Stimulated activated naive CD4-positive, alpha-beta T cell (primary cell): ENCODE measurements at regions not wholly inside any gene's neighbourhood (a gene's known extent, or its start where the extent isn't known, plus 50 kb on each side); places are given as distances from the start of the nearest gene placed in this dataset.
"Not testable (repeated sequence)": the region's sequence is repeated elsewhere in the genome, so short reads cannot be mapped to it uniquely, and the experiment has no call there.

Source experiments
- DNase-seq, 6 experiments: peaks; one replicate each; lab custom pipeline; 2025; lab: John Stamatoyannopoulos, UW

DNA sequence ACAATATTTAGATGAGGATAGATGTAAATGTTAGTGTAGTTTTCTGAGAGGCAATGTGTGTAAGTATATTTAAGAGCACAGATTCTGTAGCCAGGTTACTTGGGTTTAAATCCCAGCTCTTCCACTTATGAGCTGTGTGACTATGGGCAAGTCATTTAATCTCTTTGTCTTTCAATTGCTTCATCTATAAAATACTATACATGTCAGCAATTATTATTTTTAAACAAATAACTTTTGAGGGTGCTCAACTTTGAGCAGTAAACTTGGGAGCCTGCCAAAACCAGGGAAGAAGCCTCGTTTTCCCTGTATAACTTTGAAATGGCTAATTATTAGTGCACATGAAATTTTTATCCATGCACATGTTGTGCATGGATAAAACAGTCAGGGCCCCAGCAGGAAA lies 222.8 kb downstream of the FOXD2 start:
- DNase-seq, result no peak

DNA sequence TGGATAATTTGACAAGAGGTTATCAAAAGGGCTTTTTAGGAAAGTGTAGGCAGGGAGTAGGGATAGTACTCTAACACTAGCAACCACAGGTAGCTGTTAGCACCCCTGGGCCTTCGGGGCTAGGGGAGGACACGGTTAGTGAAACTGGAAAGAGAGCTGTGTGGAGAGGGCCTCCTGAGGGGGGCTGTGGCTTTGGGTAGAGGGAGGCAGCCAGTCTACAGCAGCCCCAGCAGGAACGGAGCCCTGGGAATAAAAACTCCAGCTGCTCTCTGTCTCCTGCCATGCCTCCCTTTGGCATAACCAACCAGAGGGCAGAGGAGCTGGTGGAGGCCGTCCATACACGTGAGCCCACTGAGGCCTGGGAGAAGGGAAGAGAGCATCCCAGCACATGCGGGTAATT lies 223.2 kb downstream of the FOXD2 start:
- no peak for DNase-seq

- no peak for DNase-seq
These were observed 224.2 kb downstream of the FOXD2 start for GRCh38 chr1:47662068-47662467.

GRCh38 chr1:47663286-47663685 lies 225.4 kb downstream of the FOXD2 start:
- DNase-seq, result no peak

DNA sequence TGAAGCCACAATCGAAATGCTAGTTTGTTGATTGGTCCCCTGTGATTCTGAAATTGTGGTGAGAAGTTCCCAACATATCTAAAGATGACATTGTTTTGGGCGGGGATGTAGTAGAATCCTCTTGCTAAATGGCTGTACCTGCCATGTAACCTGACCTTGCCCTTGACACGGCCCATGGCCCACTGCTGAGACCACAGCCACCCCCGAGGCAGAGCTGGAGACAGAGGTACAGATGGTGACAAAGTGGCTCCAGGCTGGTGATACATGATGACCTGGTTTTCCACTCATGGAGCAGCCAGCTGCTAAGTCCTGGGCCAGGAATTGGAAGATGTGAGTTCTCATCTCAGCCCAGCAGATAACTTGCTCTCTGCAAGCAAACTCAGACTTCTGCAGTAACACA lies 226.5 kb downstream of the FOXD2 start:
- no peak for DNase-seq

- not testable (repeated sequence) for DNase-seq
These were observed 227.1 kb downstream of the FOXD2 start for GRCh38 chr1:47664896-47665295.

DNA sequence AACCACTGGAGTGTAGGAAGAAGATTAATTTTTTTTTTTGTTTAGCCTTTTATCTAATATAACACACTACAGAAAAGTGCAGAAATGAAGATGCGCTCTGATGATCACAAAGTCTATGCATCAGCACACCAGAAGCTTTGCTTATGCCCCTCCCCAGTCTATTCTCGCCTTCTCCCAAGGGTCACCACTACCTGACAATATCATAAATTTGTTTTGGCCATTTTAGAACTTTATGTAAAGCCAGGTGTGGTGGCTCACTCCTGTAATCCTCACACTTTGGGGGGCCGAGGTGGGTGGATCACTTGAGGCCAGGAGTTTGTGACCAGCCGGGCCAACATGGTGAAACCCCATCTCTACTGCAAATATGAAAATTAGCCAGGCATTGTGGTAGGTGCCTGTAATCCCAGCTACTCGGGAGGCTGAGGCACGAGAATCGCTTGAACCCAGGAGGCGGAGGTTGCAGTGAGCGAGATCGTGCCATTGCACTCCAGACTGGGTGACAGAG lies 231.3 kb downstream of the FOXD2 start:
- no peak for DNase-seq

- no peak for DNase-seq
These were observed 234.8 kb downstream of the FOXD2 start for GRCh38 chr1:47672622-47673021.

- DNase-seq, result no peak
These were observed 236.3 kb downstream of the FOXD2 start for GRCh38 chr1:47674189-47674588.

DNA sequence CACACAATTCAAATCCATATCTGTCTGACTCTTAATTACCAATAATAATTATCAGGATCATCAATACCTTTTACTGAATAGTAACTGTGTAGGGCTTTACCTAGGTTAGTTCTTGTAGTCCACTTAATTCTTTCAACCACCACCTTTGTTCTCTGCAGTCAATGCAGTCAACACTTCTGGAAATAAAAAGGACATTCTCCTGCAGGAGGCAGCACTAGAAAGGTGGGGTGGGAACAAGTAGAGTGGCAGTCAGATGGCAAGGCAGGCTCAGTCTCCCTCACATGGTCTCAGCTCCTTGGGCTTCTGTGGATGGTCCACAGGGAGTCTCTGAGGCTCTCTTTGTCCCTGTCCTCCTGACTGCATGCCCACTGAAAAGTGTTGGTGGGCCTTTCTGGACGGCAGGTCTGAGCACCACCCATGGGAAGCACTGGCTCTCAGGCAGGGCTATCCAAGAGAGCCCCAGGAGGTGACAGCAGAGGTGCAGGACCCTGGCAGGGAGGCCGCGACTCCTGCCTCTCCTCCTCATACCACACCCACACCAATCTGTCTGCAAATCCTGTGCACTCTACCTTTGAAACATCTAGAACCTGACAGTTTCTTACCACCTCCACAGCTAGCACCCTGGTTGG lies 237.3 kb downstream of the FOXD2 start:
- no peak for DNase-seq

DNA sequence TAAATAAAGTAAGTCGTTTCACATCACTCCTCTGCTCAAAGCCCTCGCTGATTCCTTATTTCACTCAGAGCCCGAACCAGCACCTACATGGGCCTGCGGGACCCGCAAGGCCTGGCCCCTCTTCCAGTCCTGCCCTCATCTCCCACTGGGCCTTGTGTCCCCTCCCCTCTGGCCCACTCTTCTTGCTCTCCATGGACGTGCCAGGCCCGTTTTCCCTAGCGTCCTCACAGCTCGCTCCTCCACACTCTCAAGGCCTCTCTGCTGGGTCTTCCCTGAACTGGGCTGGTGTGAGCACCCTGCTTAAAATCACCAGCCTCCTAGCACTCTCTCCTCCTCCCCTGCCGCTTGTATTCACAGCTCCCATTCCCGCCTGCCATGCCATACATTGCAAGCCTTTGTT lies 237.9 kb downstream of the FOXD2 start:
- DNase-seq, result no peak

DNA sequence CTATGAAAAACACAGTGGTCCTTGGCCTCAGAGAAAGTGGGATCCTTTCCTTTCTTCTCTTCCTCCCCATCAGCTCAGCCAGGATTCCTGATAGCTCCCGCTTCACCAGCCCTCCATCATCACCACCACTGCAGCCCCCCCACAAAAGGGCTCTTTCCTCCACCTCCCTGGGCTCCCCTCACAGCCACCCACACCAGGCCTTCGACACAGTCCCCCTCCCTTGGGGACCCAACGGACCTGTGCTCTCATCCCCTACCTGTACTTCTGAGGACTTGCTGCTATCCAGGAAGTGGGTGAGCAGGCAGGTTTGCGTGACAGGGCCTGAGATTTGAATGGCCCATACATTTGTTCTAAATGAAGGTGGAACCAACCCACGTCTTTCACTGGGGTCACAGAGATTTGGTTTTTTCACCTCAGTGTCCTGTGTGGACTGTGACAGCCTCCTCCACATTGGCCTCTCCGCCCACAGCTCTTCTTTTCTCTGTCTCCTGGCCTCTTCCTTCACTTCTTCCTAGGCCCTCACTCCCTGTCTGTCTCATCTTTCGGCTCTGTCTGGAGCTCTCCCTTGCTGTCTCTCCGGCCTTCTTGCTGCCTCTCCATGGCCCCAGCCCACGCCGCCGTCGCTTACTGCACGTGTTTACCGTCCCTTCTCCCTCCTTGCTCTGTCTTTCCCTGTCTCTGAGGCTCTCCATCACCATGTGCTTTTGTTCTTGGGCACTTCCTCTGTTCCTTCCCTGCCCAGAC lies 238.6 kb downstream of the FOXD2 start:
- DNase-seq, result no peak

DNA sequence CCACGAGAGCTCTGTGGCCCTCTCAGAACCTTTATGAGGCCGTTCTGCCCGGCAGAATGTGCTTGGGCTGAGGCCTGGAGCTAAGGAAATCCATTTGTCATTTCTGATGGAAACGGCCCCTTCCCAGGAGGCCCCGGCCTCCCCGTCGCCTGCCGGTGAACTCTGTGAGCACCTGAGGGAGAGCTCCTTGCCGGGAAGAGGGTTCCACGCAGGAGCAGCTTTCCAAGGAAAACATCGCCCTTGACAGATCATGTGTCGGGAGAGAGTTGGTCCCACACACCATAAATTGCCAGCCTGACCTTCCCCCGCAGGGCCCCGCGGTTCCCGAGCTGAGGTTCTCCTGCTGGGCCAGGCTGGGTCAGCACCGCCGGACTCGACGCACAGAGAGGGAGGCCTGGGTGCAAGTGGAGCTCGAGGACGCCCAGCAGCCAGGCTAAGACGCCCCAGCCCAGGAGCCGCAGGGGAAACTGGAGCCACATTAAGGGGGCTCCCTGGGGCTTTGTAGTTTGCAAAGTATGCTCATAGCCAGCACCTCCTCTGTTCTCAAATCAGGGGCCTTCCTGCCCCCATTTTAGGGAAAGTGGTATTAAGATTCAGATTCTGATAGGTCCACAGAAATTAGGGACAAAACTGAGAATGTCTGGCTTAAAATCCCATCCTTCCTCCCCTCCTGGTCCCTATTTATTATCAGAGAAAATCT lies 239.5 kb downstream of the FOXD2 start:
- DNase-seq, result no peak

DNA sequence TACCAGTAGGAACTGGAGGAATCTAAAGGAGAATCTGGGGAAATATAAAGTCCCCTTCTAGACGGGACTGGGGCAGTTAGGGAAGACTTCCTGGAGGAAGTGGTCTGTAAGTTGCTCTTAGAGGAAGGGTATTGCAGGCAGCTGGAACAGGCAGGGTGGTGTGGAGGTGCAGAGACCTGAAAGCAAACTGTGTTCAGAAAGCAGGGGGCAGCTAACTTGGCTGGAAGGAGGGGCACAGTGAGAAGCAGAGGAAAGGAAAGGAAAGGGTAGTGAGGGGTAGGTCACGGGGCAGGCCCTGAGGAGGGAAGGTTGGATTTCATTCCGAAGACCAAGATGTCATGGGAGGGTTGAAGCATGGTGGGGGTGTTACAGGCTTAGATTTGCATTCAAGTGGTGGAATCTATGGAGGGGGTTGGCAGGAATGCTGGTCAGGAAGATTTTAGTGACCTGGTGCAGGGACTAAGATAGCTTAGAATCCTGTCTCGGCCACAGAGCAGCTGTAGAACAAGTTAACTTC lies 240.7 kb downstream of the FOXD2 start:
- no peak for DNase-seq

DNA sequence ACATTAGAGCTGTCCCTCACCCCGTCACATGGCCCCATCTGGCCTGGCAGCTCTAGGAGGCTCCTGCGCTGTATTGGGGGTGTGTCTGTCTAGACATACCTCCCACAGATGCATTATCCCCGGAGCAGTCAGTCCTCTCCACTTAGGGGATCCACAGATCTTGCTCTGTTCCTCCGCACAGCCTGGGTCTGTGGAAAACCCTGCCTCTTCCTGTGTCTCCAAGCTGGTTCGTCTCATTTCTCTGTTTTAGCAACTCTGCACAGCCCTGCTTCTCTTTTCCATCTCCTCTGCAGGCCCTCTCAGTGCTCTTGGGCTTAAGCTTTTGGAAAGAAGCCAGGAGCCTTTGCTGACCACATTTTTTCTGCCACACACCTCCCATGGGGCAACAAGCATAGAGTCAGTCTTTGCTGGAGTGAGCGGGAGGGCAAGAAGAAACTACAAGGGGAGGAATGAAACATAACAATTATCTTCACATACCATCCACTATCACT lies 241.5 kb downstream of the FOXD2 start:
- DNase-seq, result no peak

GRCh38 chr1:47679826-47680225 lies 242.0 kb downstream of the FOXD2 start:
- DNase-seq, result no peak

DNA sequence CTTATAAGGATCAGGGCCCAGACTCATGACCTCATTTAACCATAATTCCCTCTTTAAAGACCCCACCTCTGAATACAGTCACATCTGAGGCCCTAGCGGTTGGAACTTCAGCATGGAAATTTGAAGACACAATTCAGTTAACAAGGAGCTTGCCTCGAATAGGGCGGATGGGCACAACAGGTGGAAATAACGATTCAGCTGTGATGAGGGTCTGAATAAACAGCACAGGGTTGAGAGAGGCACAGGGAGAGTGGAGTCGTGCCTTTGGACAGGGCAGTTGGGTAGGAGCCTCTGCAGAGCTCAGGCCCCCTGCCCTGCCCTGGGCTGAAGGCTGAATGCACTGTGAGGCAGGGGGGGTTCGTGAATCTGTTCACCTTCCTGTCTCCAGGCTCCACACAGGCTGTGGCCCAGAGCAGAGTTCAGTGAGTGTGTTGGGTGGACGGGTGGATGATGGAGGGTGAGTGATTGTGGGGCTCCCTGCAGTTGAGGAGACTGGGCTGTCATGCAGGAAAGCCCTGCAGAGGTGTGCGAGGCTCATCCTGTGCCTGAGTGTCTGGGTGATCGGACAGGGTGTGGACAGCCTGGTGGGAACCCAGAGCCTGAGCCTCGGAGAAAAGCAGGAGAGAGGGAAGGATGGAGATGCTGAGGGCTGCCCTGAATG lies 243.1 kb downstream of the FOXD2 start:
- no peak for DNase-seq

- DNase-seq, result no peak
These were observed 243.9 kb downstream of the FOXD2 start for GRCh38 chr1:47681735-47682134.

- no peak for DNase-seq
These were observed 244.4 kb downstream of the FOXD2 start for GRCh38 chr1:47682198-47682597.

DNA sequence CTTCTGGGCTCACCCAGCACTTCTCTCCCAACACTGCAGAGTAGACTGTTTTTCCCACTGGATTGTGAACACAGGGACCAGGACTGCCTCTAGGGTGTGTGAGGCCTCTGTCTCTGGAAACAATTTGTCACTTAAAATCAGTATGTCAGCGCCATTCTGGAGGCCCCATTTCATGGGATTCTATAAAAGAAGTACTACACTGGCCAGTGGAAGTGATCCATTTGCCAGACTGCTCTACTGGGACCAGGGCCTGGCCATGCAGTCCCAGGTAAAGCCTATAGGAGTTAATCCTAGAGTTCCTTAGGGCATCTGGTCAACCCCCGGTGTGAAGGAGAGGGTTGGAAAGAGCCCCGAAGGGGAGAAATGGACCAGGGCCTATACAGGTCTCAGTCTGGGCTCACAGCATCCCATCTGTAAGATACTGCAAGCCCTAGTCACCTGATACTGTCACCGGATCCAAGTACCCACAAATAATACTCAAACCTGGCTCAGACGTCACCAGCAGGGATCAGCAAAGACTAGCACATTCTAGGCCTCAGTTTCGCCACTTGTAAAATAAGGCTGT lies 245.0 kb downstream of the FOXD2 start:
- no peak for DNase-seq

GRCh38 chr1:47683401-47683800 lies 245.6 kb downstream of the FOXD2 start:
- DNase-seq, result no peak

DNA sequence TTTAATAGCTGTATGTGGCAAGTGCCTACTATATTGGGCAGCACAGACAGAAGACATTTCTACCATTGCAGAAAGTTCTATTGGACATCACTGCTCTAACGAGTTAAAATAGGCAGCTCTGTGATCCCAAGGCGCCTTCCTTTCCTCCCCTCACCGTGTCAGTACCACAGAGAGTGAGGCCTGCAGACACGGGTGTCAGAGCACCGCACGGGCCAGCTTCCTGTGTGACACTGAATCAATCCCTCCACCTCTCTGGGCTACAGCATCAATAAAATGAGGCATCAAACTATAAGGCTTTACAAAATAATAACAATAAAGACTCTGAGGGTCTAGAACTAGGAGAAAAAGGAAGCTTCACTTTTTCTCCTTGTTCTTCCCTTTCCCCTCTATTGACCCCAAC lies 246.7 kb downstream of the FOXD2 start:
- no peak for DNase-seq
